GM12892 (cell line): ENCODE measurements at regions not wholly inside any gene's neighbourhood (a gene's known extent, or its start where the extent isn't known, plus 50 kb on each side); places are given as distances from the start of the nearest gene placed in this dataset.

Source experiments
- POLR2A ChIP-seq: IDR thresholded peaks from 2 replicates; pipeline ENCODE4 v1.6.1; 2011; ENCODE audit warnings: low read depth, low read length, control low read depth
- POLR2AphosphoS5 ChIP-seq: IDR thresholded peaks from 2 replicates; pipeline ENCODE4 v1.6.1; 2011; ENCODE audit warnings: low read depth, low read length, control low read depth
- TAF1 ChIP-seq: IDR thresholded peaks from 2 replicates; pipeline ENCODE4 v1.6.1; 2011; ENCODE audit warnings: low read depth, mild to moderate bottlenecking, control low read depth, low read length, borderline replicate concordance

- TF ChIP-seq POLR2A, result no peak
- no peak for TF ChIP-seq POLR2AphosphoS5
- no peak for TF ChIP-seq TAF1
Observed at GRCh38 chr17:69728816-69729215, 314.3 kb downstream of the MAP2K6 start.
